Ishikawa (cell line): ENCODE measurements at regions not wholly inside any gene's neighbourhood (a gene's known extent, or its start where the extent isn't known, plus 50 kb on each side); places are given as distances from the start of the nearest gene placed in this dataset.

ENCODE experiments used
- CREB1 ChIP-seq: IDR thresholded peaks from 2 replicates; pipeline ENCODE4 v1.6.1; 2012; ENCODE audit warnings: low read depth
- EGR1 ChIP-seq: IDR thresholded peaks from 2 replicates; pipeline ENCODE4 v1.6.1; 2012
- EP300 ChIP-seq: IDR thresholded peaks from 2 replicates; pipeline ENCODE4 v1.6.1; 2012; ENCODE audit warnings: borderline replicate concordance
- MAX ChIP-seq: IDR thresholded peaks from 2 replicates; pipeline ENCODE4 v1.6.1; 2012
- NFIC ChIP-seq: IDR thresholded peaks from 2 replicates; pipeline ENCODE4 v1.6.1; 2012
- RAD21 ChIP-seq: IDR thresholded peaks from 2 replicates; pipeline ENCODE4 v1.6.1; 2012; ENCODE audit warnings: low read depth
- REST ChIP-seq: IDR thresholded peaks from 2 replicates; pipeline ENCODE4 v1.6.1; 2012; ENCODE audit warnings: low read depth, mild to moderate bottlenecking
- TAF1 ChIP-seq: IDR thresholded peaks from 2 replicates; pipeline ENCODE4 v1.6.1; 2012; ENCODE audit warnings: low read depth, mild to moderate bottlenecking
- TCF12 ChIP-seq: IDR thresholded peaks from 2 replicates; pipeline ENCODE4 v1.6.1; 2012; ENCODE audit warnings: low read depth
- TEAD4 ChIP-seq: IDR thresholded peaks from 2 replicates; pipeline ENCODE4 v1.6.1; 2012
- YY1 ChIP-seq: IDR thresholded peaks from 2 replicates; pipeline ENCODE4 v1.6.1; 2012; ENCODE audit warnings: low read depth

GRCh38 chr9:108545436-108545835 lies 310.4 kb downstream of the ACTL7B start:
- TF ChIP-seq TAF1 (no peak), REST (no peak), NFIC (no peak), TCF12 (no peak), EGR1 (no peak), TEAD4 (no peak), MAX (no peak), CREB1 (no peak), RAD21 (no peak), EP300 (no peak), YY1 (no peak)
